ENCODE measurements at regions not wholly inside any gene's neighbourhood (a gene's known extent, or its start where the extent isn't known, plus 50 kb on each side); places are given as distances from the start of the nearest gene placed in this dataset.

GRCh38 chr7:41420421-41420820, 282.5 kb downstream of the INHBA start:
- no peak for TF ChIP-seq POLR2AphosphoS5 (IDR thresholded peaks at IDR 0.05)
- TF ChIP-seq, protein P1, sequence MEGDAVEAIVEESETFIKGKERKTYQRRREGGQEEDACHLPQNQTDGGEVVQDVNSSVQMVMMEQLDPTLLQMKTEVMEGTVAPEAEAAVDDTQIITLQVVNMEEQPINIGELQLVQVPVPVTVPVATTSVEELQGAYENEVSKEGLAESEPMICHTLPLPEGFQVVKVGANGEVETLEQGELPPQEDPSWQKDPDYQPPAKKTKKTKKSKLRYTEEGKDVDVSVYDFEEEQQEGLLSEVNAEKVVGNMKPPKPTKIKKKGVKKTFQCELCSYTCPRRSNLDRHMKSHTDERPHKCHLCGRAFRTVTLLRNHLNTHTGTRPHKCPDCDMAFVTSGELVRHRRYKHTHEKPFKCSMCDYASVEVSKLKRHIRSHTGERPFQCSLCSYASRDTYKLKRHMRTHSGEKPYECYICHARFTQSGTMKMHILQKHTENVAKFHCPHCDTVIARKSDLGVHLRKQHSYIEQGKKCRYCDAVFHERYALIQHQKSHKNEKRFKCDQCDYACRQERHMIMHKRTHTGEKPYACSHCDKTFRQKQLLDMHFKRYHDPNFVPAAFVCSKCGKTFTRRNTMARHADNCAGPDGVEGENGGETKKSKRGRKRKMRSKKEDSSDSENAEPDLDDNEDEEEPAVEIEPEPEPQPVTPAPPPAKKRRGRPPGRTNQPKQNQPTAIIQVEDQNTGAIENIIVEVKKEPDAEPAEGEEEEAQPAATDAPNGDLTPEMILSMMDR (IDR thresholded peaks at IDR 0.05) = no peak

Data from suprapubic skin (tissue), 3 donors.